ENCODE measurements at regions not wholly inside any gene's neighbourhood (a gene's known extent, or its start where the extent isn't known, plus 50 kb on each side); places are given as distances from the start of the nearest gene placed in this dataset.

GRCh38 chr3:27923349-27924068 lies 201.4 kb upstream of the EOMES start:
- Histone ChIP-seq H3K27me3 (no peaks in the 10 kb centered on the region), H3K36me3 (no peaks in the 10 kb centered on the region), H3K9me3 (no peaks in the 10 kb centered on the region), H3K4me1 (no peaks in the 10 kb centered on the region), H3K27ac (no peak overlapping the region), H3K4me3 (no peak overlapping the region)
- DNase-seq (ENCODE audit: extremely low spot score in 2 of 2) = no peak
- intact Hi-C loops (cut with DNase I) = no loop called here
- TF ChIP-seq POLR2A (IDR thresholded peaks at IDR 0.05) (no peak), POLR2AphosphoS5 (IDR thresholded peaks at IDR 0.05; ENCODE audit: insufficient read depth in 1 of 2, low read depth in 1 of 2) (no peak)
- TF ChIP-seq, protein P1, sequence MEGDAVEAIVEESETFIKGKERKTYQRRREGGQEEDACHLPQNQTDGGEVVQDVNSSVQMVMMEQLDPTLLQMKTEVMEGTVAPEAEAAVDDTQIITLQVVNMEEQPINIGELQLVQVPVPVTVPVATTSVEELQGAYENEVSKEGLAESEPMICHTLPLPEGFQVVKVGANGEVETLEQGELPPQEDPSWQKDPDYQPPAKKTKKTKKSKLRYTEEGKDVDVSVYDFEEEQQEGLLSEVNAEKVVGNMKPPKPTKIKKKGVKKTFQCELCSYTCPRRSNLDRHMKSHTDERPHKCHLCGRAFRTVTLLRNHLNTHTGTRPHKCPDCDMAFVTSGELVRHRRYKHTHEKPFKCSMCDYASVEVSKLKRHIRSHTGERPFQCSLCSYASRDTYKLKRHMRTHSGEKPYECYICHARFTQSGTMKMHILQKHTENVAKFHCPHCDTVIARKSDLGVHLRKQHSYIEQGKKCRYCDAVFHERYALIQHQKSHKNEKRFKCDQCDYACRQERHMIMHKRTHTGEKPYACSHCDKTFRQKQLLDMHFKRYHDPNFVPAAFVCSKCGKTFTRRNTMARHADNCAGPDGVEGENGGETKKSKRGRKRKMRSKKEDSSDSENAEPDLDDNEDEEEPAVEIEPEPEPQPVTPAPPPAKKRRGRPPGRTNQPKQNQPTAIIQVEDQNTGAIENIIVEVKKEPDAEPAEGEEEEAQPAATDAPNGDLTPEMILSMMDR (IDR thresholded peaks at IDR 0.05) = no peak

DNA sequence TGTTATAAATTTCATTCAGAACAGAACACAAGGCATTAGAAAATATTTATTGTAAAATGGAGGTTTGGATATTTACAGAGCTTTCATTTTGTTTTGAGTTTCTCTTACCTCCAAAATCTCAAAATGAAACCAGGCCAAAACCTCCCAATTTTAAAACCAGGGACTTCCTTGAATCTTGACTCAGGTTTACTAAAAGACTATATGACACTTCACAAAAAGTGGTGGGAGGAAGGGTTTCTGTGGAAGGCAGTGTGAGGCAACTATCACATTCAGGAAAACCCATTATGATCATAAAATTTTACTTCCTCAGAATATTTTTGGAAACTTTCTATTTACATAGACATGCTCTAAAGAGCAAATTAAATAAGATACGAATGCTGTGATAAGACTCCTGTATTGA lies 205.8 kb upstream of the EOMES start:
- Histone ChIP-seq H3K9me3 (no peaks in the 10 kb centered on the region), H3K27ac (no peak overlapping the region), H3K4me3 (no peak overlapping the region), H3K36me3 (no peaks in the 10 kb centered on the region), H3K27me3 (no peaks in the 10 kb centered on the region), H3K4me1 (no peaks in the 10 kb centered on the region)
- no peak for TF ChIP-seq POLR2AphosphoS5 (IDR thresholded peaks at IDR 0.05; ENCODE audit: insufficient read depth in 1 of 2, low read depth in 1 of 2)
- DNase-seq (ENCODE audit: extremely low spot score in 2 of 2) = no peak
- intact Hi-C loops (cut with DNase I) = no loop called here

GRCh38 chr3:27930052-27930602 lies 208.0 kb upstream of the EOMES start:
- Histone ChIP-seq H3K27me3 (no peaks in the 10 kb centered on the region), H3K4me3 (no peak overlapping the region), H3K4me1 (no peaks in the 10 kb centered on the region), H3K36me3 (no peaks in the 10 kb centered on the region), H3K27ac (no peak overlapping the region), H3K9me3 (no peaks in the 10 kb centered on the region)
- intact Hi-C loops (cut with DNase I) = no loop called here
- no peak for DNase-seq (ENCODE audit: extremely low spot score in 2 of 2)
- TF ChIP-seq POLR2A (IDR thresholded peaks at IDR 0.05) (no peak), POLR2AphosphoS5 (IDR thresholded peaks at IDR 0.05; ENCODE audit: insufficient read depth in 1 of 2, low read depth in 1 of 2) (no peak)
- TF ChIP-seq, protein P1 (IDR thresholded peaks at IDR 0.05) = no peak

- H3K9me3 ChIP-seq = no peaks in the 10 kb centered on the region
- TF ChIP-seq, protein P1 (IDR thresholded peaks at IDR 0.05) = no peak
- TF ChIP-seq POLR2AphosphoS5 (IDR thresholded peaks at IDR 0.05; ENCODE audit: insufficient read depth in 1 of 2, low read depth in 1 of 2) = no peak
- TF ChIP-seq POLR2A (IDR thresholded peaks at IDR 0.05) = no peak
- DNase-seq (ENCODE audit: extremely low spot score in 2 of 2) = no peak
- H3K27me3 ChIP-seq = no peaks in the 10 kb centered on the region
- intact Hi-C loops (cut with DNase I) = no loop called here
- no peaks in the 10 kb centered on the region for H3K36me3 ChIP-seq
- H3K27ac ChIP-seq = no peak overlapping the region
- no peaks in the 10 kb centered on the region for H3K4me1 ChIP-seq
- H3K4me3 ChIP-seq = no peak overlapping the region
These were observed 213.4 kb upstream of the EOMES start for GRCh38 chr3:27935492-27935891.

DNA sequence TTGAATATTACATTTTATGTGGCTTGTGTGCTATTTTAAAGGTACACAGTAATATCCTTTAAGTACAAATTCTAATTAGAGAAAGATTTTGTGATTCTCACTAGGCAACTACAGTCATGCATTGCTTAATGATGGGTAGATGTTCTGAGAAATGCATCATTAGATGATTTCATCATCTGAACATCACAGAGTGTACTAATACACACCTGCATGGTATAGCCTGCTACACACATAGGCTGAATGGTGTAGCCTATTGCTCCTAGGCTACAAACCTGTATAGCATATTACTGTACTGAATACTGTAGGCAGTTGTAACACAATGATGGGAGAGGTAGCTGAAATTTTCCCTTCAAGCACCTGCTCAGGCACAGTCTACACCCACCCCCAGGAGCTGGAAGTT lies 217.4 kb upstream of the EOMES start:
- DNase-seq (ENCODE audit: extremely low spot score in 2 of 2) = no peak
- Histone ChIP-seq H3K9me3 (no peaks in the 10 kb centered on the region), H3K27me3 (no peaks in the 10 kb centered on the region), H3K27ac (no peak overlapping the region), H3K4me3 (no peak overlapping the region), H3K4me1 (no peaks in the 10 kb centered on the region), H3K36me3 (no peaks in the 10 kb centered on the region)
- TF ChIP-seq POLR2AphosphoS5 (IDR thresholded peaks at IDR 0.05; ENCODE audit: insufficient read depth in 1 of 2, low read depth in 1 of 2) (no peak), POLR2A (IDR thresholded peaks at IDR 0.05) (no peak)
- TF ChIP-seq, protein P1 (IDR thresholded peaks at IDR 0.05) = no peak
- intact Hi-C loops (cut with DNase I) = no loop called here
